CD4-positive, alpha-beta T cell treated with Interleukin-12 subunit alpha and Interleukin-12 subunit beta, for 1 hour (primary cell): ENCODE measurements at regions not wholly inside any gene's neighbourhood (a gene's known extent, or its start where the extent isn't known, plus 50 kb on each side); places are given as distances from the start of the nearest gene placed in this dataset.

Experiments used
- DNase-seq: peaks from one replicate; pipeline ENCODE4 v3.0.0-alpha.2; 2020

DNA sequence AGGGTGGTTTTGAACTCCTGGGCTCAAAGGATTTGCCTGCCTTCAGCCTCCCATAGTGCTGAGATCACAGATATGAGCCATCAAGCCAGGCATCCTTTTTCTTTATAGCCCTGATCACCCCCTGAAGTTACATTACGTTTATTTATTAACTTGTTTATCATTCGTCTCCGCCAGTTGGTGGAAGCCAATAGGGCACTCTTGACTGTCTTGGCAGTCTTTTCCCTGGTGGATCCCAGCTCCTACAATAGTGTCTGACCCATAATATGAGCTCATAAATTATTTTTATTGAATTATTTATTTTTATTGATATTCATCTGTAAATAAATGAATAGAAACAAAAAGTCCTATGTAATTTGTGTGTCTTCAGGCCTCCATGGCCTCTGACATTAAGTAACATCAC lies 484.3 kb upstream of the FAT1 start:
- no peak for DNase-seq

DNA sequence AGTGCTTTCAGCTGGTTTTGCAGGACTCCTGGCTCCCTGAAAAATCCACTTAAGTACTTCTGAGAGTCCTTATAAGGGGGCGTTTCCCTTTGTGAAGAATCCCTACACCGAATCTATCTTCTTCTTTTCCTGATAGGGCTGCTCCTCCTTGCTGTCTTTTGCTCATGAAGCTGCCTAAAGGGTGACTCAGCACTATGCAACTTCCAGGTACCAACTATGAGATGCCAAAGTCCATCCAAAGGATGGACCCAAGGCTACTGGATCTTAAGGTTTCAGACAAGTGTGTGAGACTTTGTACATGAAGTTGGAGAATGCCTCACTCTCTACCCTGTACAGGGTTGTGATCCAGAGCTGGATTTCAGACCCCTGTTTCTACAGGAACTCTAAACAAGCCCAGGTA lies 485.0 kb upstream of the FAT1 start:
- no peak for DNase-seq

DNA sequence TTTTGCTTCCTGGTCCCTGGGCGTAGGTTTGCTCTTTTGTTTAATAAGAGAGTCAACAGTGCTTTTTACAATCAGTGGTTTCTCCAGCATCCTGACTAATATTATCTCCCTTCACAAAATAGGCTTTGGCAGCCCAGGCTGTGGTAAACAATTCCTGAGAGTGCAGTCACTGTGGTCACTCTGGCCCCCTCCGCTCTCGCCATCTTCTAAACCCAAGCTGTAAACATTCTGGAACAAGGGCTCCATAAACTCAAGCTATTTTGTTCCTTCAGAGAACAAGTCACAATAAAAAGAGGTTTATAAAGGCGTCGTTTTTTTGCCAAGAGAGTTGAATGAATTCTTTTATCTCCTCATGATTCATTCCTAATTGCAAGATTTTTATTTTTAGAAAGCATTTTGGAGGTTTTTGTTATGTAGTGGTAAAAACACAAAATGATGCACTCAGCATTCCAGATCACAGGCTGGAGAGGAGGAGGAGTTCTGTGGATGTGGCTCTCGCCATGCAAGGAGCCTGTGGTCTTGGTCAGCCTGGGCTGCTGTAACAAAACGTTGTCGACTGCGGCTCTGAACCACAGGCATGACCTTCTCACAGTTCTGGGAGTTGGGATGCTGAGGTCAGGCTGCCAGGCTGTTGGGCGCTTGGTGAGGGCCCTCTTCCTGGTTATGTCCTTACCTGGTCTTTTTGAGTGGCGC lies 486.4 kb upstream of the FAT1 start:
- DNase-seq, result no peak

DNA sequence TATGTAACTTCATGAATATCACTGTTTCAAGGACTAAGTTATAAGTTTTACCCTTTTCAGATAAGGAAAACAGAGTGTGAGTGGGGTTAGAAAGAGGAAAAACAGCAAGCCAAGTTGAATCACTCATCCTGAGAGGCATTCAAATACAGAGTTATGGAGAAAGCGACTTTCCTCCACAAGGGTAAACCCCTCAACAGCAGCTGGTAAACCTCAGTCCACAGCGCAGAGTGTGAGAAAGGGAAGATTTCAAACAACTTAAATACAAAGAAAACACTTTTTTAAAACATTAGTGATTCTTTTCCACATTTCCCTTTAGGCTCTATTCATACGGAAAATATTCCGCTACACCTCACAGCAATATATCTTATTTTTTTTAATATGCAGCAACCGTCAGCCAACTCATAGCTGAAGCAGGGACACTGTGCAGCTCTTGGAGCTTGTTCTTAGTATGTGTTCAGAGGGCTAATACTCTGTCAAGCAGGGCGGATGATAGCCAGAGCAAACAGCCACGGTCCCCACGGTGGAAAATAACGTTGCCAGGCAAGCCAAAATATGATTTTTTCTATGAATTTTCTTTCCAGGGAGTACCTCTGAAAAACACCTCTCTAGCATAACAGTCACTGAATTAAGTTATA lies 488.9 kb upstream of the FAT1 start:
- DNase-seq, result no peak

DNA sequence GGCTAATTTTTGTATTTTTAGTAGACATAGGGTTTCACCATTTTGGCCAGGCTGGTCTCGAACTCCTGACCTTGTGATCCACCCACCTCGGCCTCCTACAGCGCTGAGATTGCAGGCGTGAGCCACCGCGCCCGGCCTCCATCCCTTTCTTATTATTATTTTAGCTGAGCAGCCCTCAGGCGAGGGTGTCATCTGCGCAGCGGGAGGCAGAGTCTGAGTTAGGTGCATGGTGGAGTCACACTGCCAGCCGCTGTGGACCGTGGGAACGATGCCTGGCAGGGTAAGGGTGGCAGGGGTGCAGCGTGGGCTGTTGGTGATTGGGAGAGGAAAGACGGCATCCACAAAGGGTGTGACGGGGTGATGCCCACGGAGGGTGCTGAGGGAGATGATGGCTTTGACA lies 491.8 kb upstream of the FAT1 start:
- no peak for DNase-seq

DNA sequence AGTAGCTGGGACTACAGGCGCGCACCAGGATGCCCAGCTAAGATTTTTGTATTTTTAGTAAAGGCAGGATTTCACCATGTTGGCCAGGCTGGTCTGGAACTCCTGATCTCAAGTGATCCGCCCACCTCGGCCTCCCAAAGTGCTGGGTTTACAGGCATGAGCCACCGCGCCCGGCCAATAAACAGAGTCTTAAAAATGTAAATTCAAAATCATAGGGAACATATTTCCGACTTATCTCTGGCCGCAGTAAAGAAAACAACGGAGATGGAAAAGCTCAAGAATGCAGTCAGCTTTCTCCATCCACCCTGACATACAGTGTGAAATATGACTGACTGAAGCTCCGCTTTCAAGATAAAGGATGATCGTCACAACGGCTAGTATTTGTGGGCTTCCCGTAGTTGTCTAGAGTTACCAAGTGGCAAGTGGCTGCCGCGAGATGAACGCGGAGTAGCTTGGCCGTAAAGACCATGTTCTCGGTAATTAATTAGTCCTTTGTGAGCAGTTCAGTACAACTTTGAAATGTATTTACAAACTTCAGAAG lies 495.1 kb upstream of the FAT1 start:
- DNase-seq, result no peak

DNA sequence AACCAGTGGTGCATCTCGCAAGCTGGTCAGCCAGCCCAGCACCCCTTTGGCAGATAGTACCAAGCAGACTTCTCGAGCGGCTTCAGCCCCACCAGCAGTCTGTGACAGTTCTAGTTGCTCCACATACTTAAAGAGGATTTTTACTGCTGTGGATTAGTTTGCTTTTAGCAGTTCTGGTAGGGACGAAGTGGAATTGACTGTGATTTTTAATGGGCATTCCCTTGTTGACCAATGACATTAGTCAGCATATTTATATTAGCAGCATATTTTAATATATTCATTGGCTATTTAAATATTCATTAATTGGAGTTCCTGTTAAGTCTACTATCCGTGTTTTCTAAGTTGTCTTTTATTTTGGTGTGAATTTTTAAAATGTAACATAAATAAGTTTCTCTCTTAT lies 500.9 kb upstream of the FAT1 start:
- DNase-seq, result no peak

DNA sequence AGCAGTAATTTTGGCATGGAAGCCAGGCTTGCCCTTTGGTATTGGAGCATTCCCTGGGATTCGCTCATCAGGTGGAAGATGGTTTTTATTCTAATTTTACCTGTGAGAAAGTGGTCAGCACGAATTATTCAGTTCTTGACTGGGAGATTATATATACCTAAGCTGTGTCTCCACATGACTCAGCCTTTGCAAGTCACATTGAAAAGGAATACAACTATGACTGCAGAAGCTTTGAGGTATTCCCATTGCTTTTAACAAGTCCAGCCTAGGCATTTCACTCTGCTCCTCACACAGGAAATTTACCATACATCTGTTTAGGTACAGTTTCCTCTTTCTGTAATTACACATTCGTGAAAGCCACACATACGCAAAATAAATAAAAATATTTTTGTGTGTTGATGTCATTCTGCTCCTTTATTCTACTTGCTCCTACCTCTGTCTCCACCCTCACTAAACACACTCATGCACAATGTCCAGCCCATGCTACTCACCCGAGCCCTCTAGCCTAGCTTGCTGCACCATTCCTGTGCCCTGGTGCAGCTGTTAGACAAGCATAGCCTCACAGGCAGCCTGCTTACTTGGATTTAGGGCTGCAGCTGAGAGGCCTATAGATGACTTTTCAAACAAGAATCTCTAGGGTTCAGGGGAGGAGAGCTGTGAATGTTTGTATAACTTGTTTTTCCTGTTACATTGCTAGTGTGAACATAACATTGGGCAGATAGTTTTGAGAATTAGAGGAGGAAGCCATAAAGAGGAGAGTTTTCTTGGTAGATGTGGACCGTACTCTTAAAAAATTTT lies 504.4 kb upstream of the FAT1 start:
- DNase-seq, result no peak

DNA sequence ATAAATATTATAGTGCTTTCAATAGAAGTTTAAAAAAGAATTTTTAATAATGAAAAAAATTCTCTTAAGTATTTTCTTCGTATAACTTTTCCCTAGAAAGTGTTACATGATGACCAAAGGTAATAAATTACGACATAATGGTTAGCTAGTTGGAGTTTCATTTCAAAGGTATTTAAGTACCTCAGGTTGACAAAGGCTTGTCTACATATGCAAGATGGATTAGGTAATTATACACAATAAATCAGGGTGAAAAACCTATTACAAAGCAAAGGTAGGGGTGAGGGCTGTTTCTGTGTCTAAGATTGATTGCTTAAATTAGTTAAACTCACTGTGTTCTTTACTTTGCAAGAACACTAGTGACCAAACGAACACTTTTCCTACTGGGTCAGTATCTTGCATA lies 508.5 kb upstream of the FAT1 start:
- DNase-seq, result no peak

DNA sequence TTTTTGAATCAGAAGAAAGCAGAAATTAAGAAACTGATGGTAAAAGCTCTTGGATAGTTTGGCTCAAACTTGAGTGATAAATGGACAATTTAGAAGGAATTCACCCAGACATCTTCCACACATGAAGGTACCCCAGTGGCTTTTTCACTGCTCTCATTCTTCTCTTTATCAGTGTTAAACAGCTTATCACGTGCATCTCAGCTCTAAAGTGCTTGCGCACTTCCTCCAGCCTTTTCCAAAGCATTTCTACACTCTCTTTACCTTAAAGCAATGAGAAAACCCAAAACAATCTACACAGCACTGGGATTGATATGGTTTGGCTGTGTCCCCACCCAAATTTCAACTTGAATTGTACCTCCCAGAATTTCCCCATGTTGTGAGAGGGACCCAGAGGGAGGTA lies 509.1 kb upstream of the FAT1 start:
- DNase-seq, result no peak

DNA sequence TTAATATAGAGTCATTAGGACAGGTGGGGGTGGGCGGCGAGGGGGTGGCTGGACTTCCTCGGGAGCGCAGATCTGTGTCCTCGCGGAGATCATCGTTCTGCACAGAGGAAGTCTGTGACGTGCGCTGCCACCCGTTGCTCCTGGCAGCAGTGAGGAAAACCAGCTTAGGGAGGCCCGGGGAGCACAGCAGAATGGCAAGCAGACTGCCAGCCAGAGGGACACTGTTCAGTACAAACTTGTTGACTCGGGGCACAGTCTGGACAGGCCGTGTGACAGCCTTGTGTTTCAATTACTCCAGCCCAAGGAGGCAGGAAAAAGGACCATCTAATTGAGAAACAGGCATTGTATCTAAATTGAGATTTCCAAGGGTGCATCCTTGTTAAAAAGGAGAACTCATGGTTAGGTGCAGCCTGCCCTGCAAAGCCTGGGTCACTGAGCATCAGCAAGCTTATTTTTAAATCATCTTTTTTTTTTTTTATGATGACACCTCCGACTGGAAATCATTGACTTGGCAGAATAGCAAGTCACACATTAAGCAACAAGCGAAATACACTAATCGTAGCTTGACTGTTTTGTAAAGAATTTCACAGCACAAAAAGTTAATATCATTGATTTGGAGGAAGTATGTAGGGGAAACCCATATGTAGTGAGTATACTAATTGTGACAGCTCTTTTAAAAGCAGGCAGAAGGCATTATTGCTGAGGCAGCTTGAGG lies 512.0 kb upstream of the FAT1 start:
- no peak for DNase-seq

DNA sequence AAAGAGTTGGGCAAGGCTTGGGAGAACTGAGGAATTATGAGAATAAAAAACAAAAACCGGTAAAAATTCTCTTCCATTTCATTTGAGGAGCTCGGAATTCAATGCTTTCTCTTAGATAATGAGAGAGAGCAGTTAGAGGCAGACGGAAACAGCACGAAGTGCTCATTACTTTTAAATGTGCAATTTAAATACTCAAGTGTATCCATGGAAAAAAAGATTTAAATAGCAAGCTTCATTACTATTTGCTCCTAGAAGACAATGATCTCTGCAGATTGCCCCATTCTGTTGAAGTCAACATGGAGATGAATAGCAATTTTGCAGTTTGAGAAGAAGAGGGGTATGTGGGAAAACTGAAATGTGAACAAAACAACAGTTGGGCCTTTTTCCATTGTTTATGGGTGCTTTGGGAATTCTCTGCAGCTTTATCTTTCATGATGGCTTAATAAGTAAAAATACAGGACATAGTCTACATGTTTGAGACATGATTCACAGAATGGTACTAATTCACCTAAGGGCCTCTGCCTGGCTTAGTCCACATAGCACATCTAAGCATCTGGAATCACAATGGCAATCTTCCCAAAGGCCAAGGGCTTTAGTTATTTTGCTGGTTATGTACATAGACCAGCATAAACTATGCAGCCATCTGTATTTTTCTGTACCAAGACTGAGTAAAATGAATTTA lies 512.7 kb upstream of the FAT1 start:
- no peak for DNase-seq

DNA sequence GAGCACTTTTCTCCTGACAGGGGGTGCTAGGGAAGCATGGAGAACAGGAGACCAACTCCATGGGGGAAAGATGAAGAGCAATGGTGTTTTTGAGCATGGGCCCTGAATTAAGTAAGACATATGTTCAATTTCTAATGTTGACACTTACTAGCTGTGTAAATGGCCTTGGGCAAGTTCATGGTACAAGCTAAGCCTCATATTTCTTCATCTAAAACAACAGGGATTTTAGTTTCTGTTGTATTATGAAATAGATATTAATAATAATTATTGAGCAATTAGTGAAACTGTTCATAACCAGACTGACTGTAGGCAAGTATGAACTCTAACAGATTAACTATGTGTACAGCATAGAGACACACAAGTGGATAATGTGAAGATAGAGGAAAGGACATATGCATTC lies 515.0 kb upstream of the FAT1 start:
- DNase-seq, result no peak

DNA sequence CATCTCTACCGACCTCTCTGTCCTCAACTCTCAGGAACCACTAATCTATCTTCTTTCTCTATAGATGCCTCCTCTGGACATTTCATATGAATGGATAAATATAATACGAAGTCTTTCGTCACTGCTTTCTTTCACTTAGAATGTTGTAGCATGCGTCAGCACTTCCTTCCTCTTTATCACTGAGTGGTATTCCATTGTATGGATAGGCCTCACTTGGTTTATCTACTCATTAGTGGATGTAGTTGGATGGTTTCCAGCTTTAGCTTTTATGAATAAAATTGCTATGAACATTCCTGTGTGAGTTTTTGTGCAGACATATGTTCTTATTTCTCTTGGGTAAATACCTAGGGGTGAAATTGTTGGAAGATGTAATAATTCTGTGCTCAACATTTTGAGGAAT lies 528.2 kb upstream of the FAT1 start:
- no peak for DNase-seq

DNA sequence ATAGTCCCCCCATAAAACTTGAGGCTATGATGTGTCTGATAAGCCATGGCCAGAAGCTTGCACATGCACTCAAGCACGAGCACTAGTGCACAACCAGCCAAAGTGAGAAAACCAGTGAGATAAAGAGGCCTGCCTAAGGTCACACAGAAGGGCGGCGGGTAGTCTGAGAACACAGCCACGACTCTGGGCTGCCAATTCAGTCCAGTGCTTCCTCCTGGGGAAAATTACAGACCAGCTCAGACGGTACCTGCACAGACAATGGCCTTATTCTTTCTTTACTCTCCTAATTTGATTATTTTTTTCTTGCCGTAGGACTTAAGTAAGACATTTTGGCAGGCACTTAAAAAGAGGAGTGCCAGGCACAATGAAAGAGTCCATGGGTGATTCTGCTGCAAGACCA lies 533.2 kb upstream of the FAT1 start:
- DNase-seq, result no peak

DNA sequence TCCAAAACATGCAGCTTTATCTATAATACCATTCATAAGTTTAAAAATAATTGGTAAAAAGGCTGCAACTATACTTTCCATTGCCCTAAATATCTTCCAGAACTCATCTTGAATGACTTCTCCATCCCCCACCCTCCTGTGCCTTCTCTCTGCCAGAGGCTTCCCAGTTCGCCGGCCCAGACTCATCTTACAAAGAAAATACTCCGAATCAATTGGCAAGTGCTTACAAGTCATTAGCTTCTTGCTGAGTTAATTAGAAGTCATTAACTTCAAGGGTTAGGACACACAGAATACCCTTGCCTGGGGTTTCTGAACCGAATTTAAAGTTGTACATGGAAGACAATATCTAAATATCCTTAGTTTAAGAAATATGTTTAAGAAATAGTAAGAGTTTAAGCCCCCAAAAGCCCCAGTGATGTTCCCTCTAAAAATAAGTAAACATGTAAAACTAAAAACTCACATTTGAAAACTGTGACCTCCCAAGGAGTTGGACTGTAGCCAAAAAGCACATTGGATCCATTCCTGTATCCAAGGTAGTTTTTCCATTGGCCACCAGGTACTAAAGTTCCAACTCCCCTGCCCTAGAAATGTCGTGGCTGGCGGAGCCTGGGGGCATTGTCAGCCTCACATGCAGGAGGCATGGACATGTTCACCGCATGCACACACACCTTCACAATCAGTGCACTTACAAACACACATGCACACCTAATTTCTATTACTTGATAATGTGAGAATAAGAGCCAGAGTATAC lies 535.2 kb upstream of the FAT1 start:
- DNase-seq, result no peak

DNA sequence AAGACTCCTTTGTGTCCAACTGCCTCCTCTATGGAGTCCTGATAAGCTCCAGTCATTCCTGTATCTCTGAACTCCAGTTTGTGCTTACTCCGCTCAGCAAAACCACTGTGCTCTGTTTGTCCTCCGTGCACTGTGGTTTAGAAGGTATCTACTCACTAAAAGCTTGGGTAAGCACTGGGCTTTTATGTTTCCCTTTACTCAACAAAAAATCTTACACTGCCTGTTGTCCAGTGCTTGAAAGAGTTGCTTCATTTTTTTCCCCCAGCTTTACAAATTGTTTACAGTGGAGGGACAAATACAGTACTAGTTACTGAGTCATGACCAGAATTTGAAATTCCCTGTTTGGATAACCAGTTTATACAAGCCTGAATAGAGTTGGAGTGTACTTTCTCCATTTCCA lies 545.3 kb upstream of the FAT1 start:
- no peak for DNase-seq

DNA sequence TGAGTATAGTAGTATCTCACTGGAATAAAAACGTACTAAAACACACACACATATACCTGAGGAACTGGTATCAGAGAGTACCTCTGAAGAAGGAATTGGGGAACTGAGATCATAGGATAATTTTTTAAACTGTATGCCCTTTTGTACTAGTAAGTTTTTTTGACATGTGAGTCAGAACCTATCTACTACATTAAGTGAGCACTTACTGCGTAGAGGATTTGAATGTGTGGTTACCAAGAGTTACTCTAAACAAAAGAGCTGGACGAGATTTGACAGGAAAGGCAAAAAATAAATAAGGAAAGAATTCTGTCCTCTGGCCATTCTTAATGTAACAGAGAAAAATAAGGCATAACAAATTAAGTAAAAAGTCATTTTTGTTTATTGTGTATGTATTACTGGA lies 546.5 kb upstream of the FAT1 start:
- DNase-seq, result no peak

DNA sequence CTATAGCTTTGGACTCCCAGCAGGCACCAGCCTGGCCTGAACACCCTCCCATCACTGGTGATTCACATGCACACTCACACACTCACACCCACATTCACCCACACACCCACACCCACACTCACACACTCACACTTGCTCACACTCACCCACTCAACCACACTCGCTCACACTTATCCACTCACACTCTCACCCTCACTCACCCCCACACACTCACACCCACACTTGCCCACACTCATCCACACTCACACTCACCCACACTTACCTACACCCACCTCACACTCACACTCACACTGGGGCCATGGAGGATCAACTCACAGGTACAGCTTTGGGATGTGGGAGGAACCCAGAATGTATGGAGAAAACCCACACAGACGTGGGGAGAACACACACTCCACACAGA lies 548.2 kb upstream of the FAT1 start:
- no peak for DNase-seq

DNA sequence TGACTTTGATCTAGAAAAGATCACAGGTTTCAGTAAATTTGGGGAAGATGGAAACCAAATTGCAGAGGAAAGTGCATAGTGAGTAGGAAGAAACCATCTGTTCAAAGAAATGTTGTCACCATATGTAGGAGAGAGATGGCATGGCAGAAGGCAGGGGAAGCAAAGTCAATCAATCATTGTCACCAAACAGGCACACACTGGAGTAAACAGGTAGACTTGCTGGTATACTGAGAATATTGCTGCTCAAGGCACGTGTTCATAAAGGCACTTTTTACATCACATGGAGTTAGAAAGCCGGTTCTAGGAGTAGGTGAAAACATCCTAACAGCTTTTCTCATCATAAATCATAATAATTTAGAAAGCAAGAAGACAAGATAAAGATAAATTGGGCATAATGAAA lies 550.5 kb upstream of the FAT1 start:
- DNase-seq, result no peak

DNA sequence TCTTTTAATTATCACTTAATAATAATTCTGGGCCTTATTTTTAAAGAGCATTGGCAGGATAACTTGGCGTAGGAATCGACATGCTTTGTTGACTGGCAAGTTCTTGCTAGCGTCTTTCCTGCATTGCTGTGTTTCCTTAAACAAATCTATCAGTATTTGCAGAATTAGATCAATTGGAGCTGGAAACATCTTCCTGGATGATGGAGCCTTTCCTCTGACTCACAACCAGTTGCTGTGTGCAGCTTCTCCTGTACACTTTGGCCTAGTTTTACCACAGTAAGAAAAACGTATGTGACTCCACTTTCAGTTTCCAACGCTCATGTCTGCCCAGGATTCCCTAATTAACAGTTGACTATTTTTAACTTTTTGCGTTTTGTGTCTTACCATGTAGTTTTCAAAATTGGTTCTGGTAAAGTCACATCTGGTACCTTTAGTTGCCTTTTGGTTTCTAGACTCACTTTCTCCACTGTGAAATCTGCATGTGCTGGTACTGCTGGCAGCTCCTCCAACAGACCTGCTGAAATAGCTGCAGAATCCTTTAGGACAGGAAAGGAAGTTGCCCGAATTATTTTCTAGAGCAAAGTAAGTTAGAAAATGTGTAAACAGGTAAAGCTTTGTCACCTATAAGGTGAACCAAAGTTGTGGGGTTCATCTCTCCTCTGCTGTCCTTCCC lies 553.2 kb upstream of the FAT1 start:
- DNase-seq, result no peak
